GM18873 (cell line): ENCODE measurements at regions not wholly inside any gene's neighbourhood (a gene's known extent, or its start where the extent isn't known, plus 50 kb on each side); places are given as distances from the start of the nearest gene placed in this dataset.
"Not testable (repeated sequence)": the region's sequence is repeated elsewhere in the genome, so short reads cannot be mapped to it uniquely, and the experiment has no call there.

ENCODE experiments used
- ATAC-seq: cut with Tn5 transposase; IDR thresholded peaks from one replicate; pipeline ENCODE4 v1.9.1; 2021; ENCODE audit warnings: mild to moderate bottlenecking, moderate library complexity, moderate number of reproducible peaks; ENCODE audit not compliant: unreplicated experiment, low FRiP score

DNA sequence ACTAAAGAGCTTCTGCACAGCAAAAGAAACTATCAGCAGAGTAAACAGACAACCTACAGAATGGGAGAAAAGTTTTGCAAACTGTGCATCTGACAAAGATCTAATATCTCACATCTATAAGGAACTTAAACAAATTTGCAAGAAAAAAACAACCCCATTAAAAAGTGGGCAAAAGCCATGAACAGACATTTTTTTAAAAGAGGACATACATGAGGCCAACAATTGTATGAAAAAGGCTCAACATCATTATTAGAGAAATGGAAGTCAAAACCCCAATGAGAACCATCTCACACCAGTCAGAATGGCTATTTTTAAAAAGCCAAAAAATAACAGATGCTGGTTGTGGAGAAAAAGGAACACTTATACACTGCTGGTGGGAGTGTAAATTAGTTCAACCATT, 483.8 kb downstream of the ADCYAP1 start:
- not testable (repeated sequence) for ATAC-seq

DNA sequence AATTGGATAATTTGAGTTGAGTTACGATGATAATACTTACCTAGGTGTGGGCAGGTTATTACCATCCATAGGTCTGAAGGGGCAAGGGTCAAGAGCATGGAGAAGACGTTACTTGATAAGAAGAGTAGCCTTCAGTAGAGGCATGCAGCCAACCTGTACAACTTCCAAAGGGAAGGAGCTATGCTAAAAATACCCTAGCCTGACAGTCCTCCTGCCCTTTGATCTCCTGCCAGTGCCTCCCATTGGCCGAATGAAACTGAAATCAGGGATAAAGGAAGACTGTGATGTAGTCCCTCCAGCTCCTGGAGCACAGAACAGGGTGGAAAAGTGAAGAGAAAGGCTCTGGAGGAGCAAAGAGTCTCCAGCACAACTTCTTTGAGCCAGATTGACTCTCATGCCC, 487.4 kb downstream of the ADCYAP1 start:
- ATAC-seq: no peak

DNA sequence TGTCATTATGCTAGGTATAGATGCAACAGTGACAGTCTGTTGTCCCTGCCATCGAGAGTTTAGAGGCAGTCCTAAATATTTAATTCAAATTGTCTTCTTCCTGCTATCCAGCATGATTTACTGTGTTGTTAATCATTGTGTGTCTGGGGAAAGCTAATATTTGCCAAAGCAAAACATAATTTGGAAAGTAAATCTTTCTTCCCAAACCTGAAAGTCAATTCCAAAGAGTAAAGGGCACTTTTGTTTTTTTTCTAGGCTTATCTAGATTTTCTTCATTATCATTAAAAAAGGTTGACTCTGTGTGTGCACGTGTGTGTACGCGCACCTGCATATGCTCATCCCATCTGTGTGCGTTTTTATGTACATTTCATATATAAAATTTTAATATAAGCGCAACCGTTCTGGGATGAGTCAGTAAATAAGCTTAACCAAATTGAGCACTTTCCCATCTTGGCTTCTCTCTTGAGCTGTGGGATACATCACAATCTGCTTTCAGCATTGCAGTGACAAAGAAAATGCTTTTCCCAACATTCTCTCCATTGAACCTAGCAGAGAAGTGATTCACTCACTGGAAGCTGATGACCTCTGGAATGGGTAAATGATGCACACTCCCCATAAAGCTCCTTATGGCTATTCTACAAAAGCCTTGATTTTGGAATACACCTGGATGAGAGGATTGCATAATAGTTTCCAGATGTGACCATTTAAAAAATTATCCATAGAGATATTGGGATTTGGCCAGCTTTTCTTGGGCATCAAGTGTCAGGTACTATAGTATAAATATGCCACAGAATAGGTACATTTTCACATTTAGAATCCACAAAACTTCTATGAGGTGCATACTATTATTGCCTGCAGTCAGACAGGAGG, 488.4 kb downstream of the ADCYAP1 start:
- ATAC-seq: no peak

DNA sequence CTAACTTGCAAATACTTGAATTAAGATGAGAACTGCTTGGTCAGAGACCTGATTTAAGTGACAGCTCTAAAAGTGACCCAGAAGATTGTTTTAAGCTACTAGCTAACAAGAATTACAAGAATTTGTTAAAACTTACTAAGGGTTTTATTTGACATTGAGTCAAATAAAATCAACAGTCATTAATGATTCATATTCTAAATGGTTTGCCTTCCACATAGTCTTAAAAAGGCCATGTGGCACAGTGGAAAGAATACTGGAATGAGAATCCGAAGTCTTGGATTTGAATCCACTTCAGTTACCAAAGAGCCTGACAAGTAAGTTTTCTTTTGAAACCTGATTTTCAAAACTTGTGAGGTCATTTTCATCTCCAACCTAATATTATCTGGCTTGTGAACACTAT, 489.3 kb downstream of the ADCYAP1 start:
- ATAC-seq: no peak

DNA sequence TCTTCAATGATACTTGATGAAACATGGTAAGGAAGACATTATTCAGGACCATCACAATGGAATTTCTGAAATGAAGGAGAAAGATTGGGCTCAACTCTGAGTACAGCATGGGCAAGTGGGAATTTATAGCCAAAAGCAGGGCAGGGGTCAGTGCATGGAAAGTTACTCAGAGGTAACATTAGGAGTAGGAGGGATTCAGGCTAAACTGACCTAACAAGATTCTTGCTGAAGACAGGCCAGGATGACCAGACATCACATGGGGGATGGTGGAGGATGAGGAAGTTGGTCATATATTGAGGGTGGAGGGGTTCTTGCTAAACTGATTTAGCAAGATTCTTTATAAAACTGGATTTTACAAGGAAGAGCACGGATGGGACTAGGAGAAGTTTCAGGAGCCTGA, 489.8 kb downstream of the ADCYAP1 start:
- no peak for ATAC-seq

DNA sequence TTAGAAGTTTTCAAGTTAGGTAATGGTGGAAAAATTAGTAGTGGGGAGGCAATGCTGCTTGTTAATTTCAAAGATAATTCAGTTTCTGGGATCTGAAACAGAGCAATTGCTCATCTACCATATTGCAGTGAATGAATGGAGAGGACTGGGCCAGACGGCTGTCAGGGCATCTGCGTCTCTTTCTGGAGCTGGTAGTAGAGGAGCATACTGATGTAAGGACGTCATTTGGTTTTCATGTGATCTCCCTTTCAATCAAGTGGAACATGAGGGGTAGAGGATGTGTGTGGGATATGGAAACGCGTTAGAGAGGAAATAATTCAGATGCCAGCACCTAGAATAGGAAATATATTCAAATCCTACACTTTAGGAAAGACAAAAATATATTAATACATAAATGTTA, 490.3 kb downstream of the ADCYAP1 start:
- no peak for ATAC-seq

DNA sequence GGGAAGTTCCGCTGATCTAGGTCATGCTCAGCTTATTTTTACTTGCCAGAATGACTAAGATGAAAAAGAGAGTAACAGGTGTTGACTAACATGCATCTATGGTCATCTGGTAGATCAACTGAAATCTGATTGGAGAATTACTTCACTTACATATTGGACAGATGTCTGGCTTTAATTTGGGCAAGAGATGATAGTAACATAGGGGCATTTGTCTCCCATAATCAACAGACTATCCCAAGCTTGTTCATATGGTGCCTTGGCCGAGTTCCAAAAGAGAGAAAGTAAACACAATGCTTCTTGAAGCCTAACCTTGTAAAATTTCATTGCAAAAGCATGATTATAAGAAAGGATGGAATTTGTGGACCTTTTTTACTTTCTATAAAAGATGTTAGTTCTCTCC, 503.7 kb downstream of the ADCYAP1 start:
- no peak for ATAC-seq

DNA sequence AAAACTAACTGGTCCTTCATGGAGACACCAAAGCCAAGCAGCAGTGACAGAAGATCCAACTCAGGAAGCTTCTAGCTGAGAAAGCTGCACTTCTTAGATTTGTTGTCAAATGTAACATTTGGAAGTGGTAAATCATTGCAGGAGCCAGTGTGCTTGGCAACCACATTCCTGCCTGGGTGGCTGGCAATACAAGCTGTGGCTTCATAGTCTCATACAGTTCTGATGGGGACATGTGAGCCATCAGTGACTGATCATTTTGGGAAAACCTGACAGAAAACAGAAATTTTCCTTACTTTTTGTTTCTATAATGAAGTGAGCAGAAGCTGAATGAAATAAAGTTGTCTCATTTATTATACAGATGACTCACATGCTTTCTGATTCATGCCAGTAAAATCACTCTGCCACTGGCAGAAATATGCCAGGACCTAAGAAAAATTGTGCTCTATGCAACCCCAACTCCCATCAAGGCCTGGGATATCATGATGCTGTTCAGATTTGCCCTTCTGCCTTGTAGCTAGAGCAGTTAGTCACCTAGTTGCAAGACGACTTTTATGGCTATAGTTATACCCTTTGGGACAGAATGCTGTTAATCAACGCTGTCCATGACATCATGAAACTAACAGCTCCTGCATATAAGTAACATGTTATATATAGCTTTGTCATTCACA, 508.1 kb downstream of the ADCYAP1 start:
- ATAC-seq: no peak

DNA sequence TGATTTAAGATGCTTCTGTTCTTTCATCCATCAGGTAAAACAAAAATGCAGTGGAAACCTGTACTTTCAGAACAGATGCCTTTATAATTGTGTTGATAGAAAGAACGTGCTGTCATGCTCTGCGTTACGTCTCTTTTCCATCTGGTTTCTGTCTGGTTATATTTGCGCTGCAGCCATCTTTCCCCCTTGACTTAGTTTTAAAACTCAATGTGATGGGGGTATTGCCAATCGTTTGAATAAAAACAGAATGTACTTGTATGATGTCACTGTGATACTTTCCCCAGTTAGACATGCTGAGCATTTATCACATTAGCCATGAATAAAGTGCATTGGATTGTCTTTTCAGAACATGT, 508.6 kb downstream of the ADCYAP1 start:
- no peak for ATAC-seq

DNA sequence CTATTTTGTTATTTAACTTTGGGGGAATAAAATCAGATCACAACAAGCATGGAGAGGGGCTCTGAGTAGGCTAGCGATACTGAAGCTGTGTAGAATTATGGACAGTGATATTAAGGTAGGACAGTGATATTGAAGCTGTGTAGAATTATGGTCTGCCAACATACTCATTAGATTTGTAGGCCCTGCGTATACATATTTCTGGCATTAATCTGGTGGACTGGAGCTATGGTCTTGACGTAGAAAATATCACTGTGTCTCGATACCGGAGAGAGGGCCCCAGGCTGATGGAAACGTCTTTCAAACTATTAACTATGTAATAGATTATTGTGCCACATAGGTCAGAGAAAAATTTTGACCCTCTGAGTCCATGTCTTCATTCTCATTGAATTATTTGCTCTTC, 511.4 kb downstream of the ADCYAP1 start:
- no peak for ATAC-seq

DNA sequence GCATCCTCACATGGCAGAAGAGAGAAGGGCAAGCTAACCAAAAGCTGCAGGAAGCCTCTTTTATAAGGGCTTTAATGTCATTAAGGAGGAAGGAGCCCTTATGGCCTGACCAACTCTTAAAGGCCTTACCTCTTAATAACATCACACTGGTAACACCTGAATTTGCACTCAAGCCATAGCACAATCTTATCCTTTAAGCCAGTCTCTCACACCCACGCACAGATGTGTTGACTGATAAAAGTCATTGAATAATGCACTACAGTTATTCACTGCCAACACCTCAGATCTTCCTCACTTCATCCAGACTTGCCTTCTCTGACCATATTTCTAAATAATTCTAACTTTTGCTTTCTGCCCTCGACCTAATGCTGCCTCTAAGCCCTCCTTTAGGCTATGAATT, 516.8 kb downstream of the ADCYAP1 start:
- ATAC-seq: no peak

DNA sequence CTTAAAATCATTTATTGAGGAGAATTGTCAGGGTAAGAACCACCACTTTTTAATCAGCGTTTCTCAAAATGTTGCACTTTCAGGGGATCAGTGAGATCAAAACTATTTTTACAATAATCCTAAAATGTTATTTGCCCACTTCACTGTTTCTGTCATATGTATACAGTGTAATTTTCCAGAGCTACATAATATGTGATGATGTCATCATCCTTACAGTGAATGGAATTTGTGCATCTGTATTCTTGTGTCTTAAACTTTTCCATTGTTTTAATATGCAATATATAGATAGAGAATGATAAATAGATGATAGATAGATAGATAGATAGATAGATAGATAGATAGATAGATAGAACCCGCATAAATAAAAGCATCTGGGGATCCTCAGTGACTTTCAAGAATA, 518.0 kb downstream of the ADCYAP1 start:
- no peak for ATAC-seq

DNA sequence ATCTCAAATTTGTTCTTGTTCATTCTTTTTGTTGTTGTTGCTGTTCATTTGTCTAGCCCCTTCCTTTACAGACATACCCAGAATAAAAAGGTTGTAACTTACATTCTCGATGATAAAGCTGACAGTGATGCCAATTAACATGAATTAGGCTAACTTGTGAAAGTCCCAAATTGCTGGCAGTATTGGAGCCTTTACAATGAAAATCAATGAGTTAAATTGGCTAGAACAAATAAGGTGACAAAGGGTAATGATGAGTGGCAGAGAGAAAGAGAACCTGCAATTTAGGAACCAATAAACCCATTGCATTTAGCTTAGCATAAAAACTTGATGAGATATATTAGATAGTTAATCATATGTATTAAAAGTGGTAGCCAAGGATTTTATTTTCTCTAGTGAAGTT, 521.0 kb downstream of the ADCYAP1 start:
- ATAC-seq: no peak

DNA sequence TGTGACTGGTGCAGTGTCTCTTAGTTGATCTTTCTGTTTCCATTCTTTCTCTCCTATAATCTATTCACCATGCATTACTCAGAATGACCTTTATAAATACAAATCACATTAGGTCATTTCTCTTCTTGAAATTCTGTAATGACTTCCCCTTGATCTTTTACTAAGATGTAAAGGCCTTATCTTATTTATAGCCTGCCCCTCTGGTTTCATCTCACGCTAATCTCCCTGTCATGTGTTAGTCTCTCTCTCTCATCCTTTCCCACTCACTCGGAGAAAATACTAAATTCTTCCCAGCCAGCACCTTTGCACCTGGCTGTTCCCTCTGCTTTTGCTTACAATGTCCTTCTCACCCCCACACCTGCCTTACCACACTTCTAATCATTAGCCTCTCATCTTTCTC, 530.8 kb downstream of the ADCYAP1 start:
- ATAC-seq: no peak

DNA sequence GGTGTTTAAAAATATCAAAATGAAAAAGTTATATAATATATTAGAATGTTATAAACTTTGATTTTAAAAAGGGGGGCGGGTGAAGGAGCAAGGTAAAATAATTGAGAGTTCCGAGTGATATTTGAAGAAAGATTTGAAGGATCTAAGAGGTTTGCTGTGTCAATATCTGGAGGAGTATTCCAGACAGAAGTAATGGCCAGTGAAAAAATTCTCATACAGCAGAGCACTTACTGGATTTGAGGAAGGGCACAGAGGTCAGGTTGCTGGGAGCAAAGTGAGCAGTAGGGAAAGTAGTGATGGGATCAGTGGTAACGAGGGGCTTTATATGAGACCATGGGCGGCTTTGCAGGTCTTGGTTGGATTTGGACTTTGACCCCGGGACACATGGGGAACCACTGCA, 531.5 kb downstream of the ADCYAP1 start:
- no peak for ATAC-seq

DNA sequence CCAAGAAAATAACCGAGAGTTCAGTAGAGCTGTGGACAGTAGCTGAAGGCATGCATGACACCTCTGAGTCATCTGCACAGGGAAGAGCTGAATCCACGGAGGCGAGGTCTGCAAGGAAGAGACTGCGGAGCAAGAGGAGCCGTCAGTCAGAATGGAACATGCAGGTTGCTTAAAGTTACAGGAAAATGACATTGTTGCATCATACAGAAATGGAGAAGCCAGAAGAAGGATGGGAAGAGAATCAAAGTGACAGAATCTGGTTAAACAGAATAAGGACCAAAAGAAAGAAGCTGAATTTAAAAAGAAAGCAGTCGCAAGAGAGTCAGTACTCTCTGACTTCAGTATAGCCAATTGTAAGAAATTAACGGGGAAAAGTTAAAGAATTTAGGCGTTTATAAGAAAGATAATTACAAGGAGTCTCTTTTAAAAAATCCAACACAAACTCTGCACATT, 533.8 kb downstream of the ADCYAP1 start:
- ATAC-seq: no peak

DNA sequence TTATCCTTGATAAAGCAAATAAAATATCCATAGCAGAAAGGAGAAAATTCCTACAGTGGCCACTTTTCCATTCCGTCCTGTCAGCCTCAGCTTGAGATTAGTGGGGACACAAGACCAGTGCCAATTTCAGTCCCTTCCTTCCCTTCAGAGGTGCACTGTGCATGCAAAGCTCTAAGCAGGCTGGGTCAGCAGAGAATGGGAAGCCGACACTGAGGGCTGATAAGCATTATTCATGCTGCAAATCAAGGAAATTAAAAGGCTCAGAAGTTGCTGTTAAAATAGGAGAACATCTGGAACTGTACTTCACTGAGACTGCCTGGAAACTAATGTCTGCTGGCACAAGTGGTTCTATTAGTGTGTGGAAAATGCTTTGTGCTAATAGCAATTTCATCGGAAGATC, 534.3 kb downstream of the ADCYAP1 start:
- no peak for ATAC-seq

DNA sequence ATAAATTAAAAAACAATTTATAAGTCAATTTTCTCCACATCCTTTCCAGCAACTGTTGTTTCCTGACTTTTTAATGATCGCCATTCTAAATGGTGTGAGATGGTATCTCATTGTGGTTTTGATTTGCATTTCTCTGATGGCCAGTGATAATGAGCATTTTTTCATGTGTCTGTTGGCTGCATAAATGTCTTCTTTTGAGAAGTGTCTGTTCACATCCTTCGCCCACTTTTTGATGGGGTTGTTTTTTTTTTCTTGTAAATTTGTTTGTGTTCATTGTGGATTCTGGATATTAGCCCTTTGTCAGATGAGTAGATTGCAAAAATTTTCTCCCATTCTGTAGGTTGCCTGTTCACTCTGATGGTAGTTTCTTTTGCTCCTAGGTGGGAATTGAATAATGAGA, 539.4 kb downstream of the ADCYAP1 start:
- not testable (repeated sequence) for ATAC-seq

DNA sequence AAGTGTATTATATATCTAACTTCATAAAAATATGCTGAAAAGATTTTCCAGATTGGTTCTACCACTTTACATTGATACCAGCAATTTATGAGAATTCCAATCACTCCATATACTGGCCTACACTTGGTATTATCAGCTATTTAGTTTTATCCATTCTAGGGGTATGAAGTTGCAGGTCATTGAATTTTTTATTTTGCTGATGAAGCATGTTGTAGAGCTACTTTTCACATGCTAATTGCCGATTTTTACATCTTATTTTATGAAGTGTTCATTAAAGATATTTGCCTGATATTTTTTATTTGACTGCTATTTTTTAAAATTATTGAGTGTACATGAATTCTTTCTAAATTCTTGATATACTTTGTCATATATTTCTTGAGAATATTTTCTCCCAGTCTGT, 542.1 kb downstream of the ADCYAP1 start:
- no peak for ATAC-seq

DNA sequence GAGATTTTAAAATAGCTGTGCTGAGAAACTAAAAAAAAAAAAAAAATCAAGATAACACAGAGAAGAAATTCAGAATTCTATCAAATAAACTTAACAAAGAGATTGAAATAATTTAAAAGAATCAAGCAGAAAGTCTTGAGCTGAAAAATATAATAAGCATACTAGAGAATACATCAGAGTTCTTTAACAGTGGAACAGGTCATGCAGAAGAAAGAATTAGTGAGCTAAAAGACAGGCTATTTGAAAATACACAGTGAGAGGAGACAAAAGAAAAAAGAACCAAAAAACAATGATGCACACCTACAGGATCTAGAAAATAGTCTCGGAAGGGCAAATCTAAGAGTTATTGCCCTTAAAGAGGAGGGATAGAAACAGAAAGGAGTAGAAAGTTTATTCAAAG, 548.1 kb downstream of the ADCYAP1 start:
- ATAC-seq: no peak

DNA sequence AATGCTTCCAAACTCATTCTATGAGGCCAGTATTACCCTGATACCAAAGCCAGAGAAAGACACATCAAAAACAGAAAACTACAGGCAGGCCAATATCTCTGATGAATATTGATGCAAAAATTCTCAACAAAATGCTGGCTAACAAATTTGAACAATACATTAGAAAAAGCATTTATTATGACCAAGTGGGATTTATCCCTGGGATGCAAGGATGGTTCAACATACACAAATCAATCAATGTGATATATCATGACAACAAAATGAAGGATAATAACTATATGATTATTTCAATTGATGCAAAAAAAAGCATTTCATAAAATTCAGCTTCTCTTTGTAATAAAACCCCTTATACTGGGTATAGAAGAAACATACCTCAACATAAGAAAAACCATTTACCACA, 550.9 kb downstream of the ADCYAP1 start:
- no peak for ATAC-seq

DNA sequence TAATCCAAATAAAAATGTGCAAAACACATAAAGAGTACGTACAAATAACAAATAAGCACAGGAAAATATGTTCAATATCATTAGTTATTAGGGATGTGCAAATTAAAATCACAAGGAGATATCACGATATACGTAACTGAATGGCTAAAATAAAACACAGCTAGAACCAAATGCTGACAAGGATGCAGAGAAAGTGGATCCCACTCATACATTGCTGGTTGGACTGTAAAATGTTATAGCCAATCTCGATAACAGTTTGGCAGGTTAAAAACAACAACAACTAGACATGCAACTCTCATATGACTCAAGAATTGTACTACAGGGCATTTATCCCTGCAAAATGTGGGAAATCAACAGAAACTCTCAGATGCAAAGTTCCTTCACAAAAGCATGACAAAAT, 553.9 kb downstream of the ADCYAP1 start:
- ATAC-seq: no peak
